ENCODE measurements at regions not wholly inside any gene's neighbourhood (a gene's known extent, or its start where the extent isn't known, plus 50 kb on each side); places are given as distances from the start of the nearest gene placed in this dataset.

GRCh38 chr14:42734041-42734440 lies 1127.4 kb downstream of the LRFN5 start:
- ChIA-PET POLR2A (no interaction called here), CTCF (no interaction called here)
- no peak overlapping the region for H3K27ac Mint-ChIP-seq (ENCODE audit: unreplicated experiment)
- H3K9me3 ChIP-seq = no peaks in the 10 kb centered on the region
- no peaks in the 10 kb centered on the region for H3K36me3 Mint-ChIP-seq (ENCODE audit: insufficient read depth, unreplicated experiment)
- H3K27me3 ChIP-seq (replicated peaks; ENCODE audit: control insufficient read depth, insufficient read depth, low read length) = no peaks in the 10 kb centered on the region
- no peak overlapping the region for H3K4me3 Mint-ChIP-seq (ENCODE audit: unreplicated experiment)
- no peaks in the 10 kb centered on the region for H3K36me3 ChIP-seq (ENCODE audit: control insufficient read depth, insufficient read depth, low read length)
- TF ChIP-seq, protein P1, sequence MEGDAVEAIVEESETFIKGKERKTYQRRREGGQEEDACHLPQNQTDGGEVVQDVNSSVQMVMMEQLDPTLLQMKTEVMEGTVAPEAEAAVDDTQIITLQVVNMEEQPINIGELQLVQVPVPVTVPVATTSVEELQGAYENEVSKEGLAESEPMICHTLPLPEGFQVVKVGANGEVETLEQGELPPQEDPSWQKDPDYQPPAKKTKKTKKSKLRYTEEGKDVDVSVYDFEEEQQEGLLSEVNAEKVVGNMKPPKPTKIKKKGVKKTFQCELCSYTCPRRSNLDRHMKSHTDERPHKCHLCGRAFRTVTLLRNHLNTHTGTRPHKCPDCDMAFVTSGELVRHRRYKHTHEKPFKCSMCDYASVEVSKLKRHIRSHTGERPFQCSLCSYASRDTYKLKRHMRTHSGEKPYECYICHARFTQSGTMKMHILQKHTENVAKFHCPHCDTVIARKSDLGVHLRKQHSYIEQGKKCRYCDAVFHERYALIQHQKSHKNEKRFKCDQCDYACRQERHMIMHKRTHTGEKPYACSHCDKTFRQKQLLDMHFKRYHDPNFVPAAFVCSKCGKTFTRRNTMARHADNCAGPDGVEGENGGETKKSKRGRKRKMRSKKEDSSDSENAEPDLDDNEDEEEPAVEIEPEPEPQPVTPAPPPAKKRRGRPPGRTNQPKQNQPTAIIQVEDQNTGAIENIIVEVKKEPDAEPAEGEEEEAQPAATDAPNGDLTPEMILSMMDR (IDR thresholded peaks at IDR 0.05; ENCODE audit: insufficient read depth in 1 of 2, low read depth in 1 of 2, low read length in 1 of 2, severe bottlenecking in 1 of 2, unreplicated experiment in 1 of 2) = no peak
- no peak for DNase-seq
- no peaks in the 10 kb centered on the region for H3K9me3 Mint-ChIP-seq (ENCODE audit: unreplicated experiment)
- intact Hi-C loops (cut with micrococcal nuclease; ENCODE audit: unreplicated experiment) = no loop called here
- no TSS peak for BruUV-seq (replicated peaks)
- no peaks in the 10 kb centered on the region for H3K4me1 ChIP-seq
- H3K4me1 Mint-ChIP-seq (ENCODE audit: low read depth, unreplicated experiment) = no peaks in the 10 kb centered on the region
- no peak overlapping the region for H3K4me3 ChIP-seq (ENCODE audit: low read depth, low read length)
- no peaks in the 10 kb centered on the region for H3K27me3 Mint-ChIP-seq (ENCODE audit: insufficient read depth, unreplicated experiment)

DNA sequence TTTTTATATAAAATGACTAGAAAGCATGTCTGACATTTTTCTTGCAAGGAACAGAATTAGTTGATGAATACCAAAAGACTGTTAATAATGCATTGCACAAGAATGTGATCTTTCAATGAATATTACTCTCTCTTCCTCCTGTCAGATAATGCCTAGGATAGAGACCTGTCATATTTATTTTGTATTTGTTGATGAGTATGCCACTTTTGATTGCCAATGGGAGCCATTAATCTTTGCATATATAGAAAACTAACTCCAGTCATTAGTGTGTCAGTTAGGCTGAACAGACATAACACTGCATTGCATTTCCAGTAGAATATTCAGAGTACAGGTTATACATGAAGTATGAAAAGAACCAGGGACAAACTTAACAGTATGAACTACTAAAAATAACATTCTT lies 1125.3 kb downstream of the LRFN5 start:
- ChIA-PET POLR2A (no interaction called here), CTCF (no interaction called here)
- no peak for DNase-seq
- Mint-ChIP-seq H3K27ac (ENCODE audit: unreplicated experiment) (no peak overlapping the region), H3K36me3 (ENCODE audit: insufficient read depth, unreplicated experiment) (no peaks in the 10 kb centered on the region), H3K4me3 (ENCODE audit: unreplicated experiment) (no peak overlapping the region), H3K4me1 (ENCODE audit: low read depth, unreplicated experiment) (no peaks in the 10 kb centered on the region), H3K27me3 (ENCODE audit: insufficient read depth, unreplicated experiment) (no peaks in the 10 kb centered on the region), H3K9me3 (ENCODE audit: unreplicated experiment) (no peaks in the 10 kb centered on the region)
- TF ChIP-seq, protein P1 (IDR thresholded peaks at IDR 0.05; ENCODE audit: insufficient read depth in 1 of 2, low read depth in 1 of 2, low read length in 1 of 2, severe bottlenecking in 1 of 2, unreplicated experiment in 1 of 2) = no peak
- Histone ChIP-seq H3K4me1 (no peaks in the 10 kb centered on the region), H3K4me3 (ENCODE audit: low read depth, low read length) (no peak overlapping the region), H3K36me3 (ENCODE audit: control insufficient read depth, insufficient read depth, low read length) (no peaks in the 10 kb centered on the region), H3K27me3 (replicated peaks; ENCODE audit: control insufficient read depth, insufficient read depth, low read length) (no peaks in the 10 kb centered on the region), H3K9me3 (no peaks in the 10 kb centered on the region)
- BruUV-seq (replicated peaks) = no TSS peak
- intact Hi-C loops (cut with micrococcal nuclease; ENCODE audit: unreplicated experiment) = no loop called here

- no peak for DNase-seq
- H3K4me3 ChIP-seq (ENCODE audit: low read depth, low read length) = no peak overlapping the region
- ChIA-PET POLR2A (no interaction called here), CTCF (no interaction called here)
- TF ChIP-seq, protein P1 (IDR thresholded peaks at IDR 0.05; ENCODE audit: insufficient read depth in 1 of 2, low read depth in 1 of 2, low read length in 1 of 2, severe bottlenecking in 1 of 2, unreplicated experiment in 1 of 2) = no peak
- no peaks in the 10 kb centered on the region for H3K36me3 ChIP-seq (ENCODE audit: control insufficient read depth, insufficient read depth, low read length)
- H3K9me3 ChIP-seq = no peaks in the 10 kb centered on the region
- intact Hi-C loops (cut with micrococcal nuclease; ENCODE audit: unreplicated experiment) = no loop called here
- H3K36me3 Mint-ChIP-seq (ENCODE audit: insufficient read depth, unreplicated experiment) = no peaks in the 10 kb centered on the region
- H3K27me3 ChIP-seq (replicated peaks; ENCODE audit: control insufficient read depth, insufficient read depth, low read length) = no peaks in the 10 kb centered on the region
- no TSS peak for BruUV-seq (replicated peaks)
- H3K4me1 Mint-ChIP-seq (ENCODE audit: low read depth, unreplicated experiment) = no peaks in the 10 kb centered on the region
- H3K4me3 Mint-ChIP-seq (ENCODE audit: unreplicated experiment) = no peak overlapping the region
- H3K27ac Mint-ChIP-seq (ENCODE audit: unreplicated experiment) = no peak overlapping the region
- H3K9me3 Mint-ChIP-seq (ENCODE audit: unreplicated experiment) = no peaks in the 10 kb centered on the region
- H3K27me3 Mint-ChIP-seq (ENCODE audit: insufficient read depth, unreplicated experiment) = no peaks in the 10 kb centered on the region
- H3K4me1 ChIP-seq = no peaks in the 10 kb centered on the region
Measured at GRCh38 chr14:42731480-42731879, 1124.8 kb downstream of the LRFN5 start.

Measured in Caco-2 (cell line).